Rectal smooth muscle tissue (tissue), 1 donor: ENCODE measurements at regions not wholly inside any gene's neighbourhood (a gene's known extent, or its start where the extent isn't known, plus 50 kb on each side); places are given as distances from the start of the nearest gene placed in this dataset.

Experiments
- H3K27ac ChIP-seq: one replicate; pipeline ENCODE4 v1.7.0; 2013; ENCODE audit warnings: low read depth, low read length, inconsistent platforms
- H3K27me3 ChIP-seq: one replicate; pipeline ENCODE4 v1.7.0; 2013; ENCODE audit warnings: low read length; ENCODE audit not compliant: control insufficient read depth, insufficient read depth
- H3K36me3 ChIP-seq: one replicate; pipeline ENCODE4 v1.7.0; 2013; ENCODE audit warnings: low read length; ENCODE audit not compliant: control insufficient read depth, insufficient read depth
- H3K4me1 ChIP-seq: one replicate; pipeline ENCODE4 v1.7.0; 2013; ENCODE audit warnings: low read length; ENCODE audit not compliant: control insufficient read depth, insufficient read depth
- H3K4me3 ChIP-seq: one replicate; pipeline ENCODE4 v1.7.0; 2013; ENCODE audit warnings: low read length
- H3K9ac ChIP-seq: one replicate; pipeline ENCODE4 v1.7.0; 2013; ENCODE audit warnings: low read length

- H3K9ac ChIP-seq, result no peak overlapping the region
- no peaks in the 10 kb centered on the region for H3K27me3 ChIP-seq
- no peaks in the 10 kb centered on the region for H3K4me1 ChIP-seq
- no peaks in the 10 kb centered on the region for H3K36me3 ChIP-seq
- H3K27ac ChIP-seq, result no peak overlapping the region
- no peak overlapping the region for H3K4me3 ChIP-seq
Measured at GRCh38 chr15:35137190-35137574, 52.1 kb upstream of the NANOGP8 start.

GRCh38 chr15:35136321-35137189 is 51.5 kb upstream of the NANOGP8 start:
- Histone ChIP-seq H3K27me3 (no peaks in the 10 kb centered on the region), H3K9ac (no peak overlapping the region), H3K27ac (no peak overlapping the region), H3K4me1 (no peaks in the 10 kb centered on the region), H3K4me3 (no peak overlapping the region), H3K36me3 (no peaks in the 10 kb centered on the region)
